ENCODE measurements at regions not wholly inside any gene's neighbourhood (a gene's known extent, or its start where the extent isn't known, plus 50 kb on each side); places are given as distances from the start of the nearest gene placed in this dataset.

DNA sequence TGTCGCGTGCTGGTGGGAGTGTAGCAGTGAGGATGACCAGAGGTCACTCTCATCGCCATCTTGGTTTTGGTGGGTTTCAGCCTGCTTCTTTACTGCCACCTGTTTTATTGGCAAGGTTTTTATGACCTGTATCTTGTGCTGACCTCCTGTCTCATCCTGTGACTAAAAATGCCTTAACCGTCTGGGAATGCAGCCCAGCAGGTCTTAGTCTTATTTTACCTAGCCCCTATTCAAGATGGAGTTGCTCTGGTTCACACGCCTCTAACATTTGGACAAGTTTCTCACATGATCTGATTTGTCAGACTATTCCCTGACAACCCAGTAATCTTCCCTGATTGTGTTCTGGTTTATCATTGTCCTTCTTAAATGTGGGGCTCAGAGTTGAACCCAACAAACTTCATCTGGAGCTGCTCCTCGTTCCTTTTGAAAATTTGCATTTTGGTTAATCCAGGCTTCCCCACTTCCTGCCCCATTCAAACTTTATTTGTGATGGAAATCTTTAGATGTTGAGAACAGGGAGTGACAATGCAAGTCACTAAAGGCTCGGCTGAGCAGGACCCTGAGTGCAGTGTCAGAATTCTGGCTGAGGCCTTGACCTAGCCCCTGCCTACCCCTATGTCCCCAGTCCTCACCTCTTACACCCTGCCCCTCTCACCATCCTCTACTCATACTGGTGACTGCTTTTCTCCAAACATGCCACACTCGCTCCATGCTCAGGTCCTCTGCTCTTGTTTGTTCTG, 226.8 kb downstream of the STIM2 start:
- H3K4me3 ChIP-seq (replicated peaks in 1 of 2; ENCODE audit: low read depth in 2 of 2, low read length in 2 of 2): no peak overlapping the region
- no peak for DNase-seq (ENCODE audit: low read depth in 2 of 2)
- TF ChIP-seq, protein P1, sequence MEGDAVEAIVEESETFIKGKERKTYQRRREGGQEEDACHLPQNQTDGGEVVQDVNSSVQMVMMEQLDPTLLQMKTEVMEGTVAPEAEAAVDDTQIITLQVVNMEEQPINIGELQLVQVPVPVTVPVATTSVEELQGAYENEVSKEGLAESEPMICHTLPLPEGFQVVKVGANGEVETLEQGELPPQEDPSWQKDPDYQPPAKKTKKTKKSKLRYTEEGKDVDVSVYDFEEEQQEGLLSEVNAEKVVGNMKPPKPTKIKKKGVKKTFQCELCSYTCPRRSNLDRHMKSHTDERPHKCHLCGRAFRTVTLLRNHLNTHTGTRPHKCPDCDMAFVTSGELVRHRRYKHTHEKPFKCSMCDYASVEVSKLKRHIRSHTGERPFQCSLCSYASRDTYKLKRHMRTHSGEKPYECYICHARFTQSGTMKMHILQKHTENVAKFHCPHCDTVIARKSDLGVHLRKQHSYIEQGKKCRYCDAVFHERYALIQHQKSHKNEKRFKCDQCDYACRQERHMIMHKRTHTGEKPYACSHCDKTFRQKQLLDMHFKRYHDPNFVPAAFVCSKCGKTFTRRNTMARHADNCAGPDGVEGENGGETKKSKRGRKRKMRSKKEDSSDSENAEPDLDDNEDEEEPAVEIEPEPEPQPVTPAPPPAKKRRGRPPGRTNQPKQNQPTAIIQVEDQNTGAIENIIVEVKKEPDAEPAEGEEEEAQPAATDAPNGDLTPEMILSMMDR (IDR thresholded peaks at IDR 0.05; ENCODE audit: low read depth, low read length): no peak

DNA sequence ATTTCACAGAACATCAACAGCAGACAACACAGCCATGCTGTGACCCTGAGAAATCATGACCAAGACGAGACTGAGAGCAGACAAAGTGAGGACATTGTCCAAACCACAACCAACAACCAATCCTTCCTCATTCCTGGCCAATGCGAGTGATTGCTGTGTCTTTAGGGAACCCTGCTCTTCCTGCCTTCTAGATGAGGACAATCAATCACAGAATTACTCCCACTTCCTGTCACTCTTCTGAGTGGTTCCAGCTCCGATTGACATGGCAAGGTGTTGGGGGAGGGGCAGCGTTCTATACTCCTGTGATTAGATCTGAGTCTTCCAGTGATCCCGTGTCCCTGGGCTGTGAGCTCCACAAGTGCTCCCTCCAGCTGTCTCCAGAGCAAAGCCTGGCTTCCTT, 227.8 kb downstream of the STIM2 start:
- H3K4me3 ChIP-seq (replicated peaks in 1 of 2; ENCODE audit: low read depth in 2 of 2, low read length in 2 of 2): no peak overlapping the region
- no peak for DNase-seq (ENCODE audit: low read depth in 2 of 2)
- TF ChIP-seq, protein P1 (IDR thresholded peaks at IDR 0.05; ENCODE audit: low read depth, low read length): no peak

DNA sequence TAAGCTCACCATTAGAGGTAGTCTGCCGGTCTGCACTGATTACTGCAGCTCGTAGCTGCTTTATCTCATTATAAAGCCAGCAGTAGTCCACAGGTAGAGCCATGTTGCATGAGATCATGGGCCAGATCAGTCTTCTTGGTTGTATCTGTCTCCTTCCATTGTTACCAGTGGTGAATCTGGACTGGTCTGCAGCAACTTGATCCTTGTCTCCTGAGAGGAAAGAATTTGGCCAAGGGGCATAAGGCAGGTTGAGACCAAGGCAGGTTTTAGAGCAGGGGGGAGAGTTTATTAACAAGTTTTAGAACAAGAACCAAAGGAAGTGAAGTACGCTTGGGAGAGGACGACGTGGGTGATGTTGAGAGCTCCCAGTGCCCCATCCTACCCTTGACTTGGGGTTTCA, 228.5 kb downstream of the STIM2 start:
- H3K4me3 ChIP-seq (replicated peaks in 1 of 2; ENCODE audit: low read depth in 2 of 2, low read length in 2 of 2): no peak overlapping the region
- DNase-seq (ENCODE audit: low read depth in 2 of 2): no peak
- TF ChIP-seq, protein P1 (IDR thresholded peaks at IDR 0.05; ENCODE audit: low read depth, low read length): no peak

DNA sequence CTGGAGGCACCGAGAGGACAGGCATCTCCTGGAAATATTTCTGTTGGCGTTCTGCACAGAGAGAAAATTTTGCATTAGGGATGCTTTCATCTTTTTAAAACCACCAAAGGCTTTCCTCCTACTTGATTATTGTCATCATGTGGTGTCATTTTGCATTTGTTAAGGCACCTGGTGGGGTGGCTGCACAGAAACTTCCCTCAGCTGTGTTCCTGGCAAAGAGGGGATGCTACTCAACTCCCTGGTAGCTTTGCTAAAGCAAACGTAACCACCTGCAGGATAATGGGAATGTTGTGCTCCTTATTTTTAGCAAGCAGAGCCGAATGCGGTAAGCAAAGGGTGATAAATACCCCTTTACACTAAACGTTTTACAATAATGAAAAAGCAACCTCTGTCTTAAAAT, 229.8 kb downstream of the STIM2 start:
- TF ChIP-seq, protein P1 (IDR thresholded peaks at IDR 0.05; ENCODE audit: low read depth, low read length): no peak

DNA sequence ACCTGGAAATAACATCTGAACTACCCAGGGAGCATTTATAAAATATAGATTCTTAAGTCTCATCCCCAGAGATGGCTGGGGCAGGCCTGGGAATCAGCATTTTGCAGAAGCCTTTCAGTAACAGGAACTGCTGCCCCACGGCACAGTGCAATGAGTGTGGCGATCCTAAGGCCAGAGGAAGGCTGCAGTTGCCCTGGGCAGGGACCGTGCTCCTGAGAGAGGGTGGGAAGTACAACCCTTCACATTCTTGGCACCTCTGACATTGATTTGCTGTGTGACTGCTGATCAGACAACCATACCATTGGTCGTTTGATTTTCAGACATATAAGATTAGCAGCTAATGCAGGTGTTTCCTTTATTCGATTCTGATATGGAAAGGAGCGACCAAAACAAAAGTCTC, 233.6 kb downstream of the STIM2 start:
- no peak overlapping the region for H3K4me3 ChIP-seq (replicated peaks in 1 of 2; ENCODE audit: low read depth in 2 of 2, low read length in 2 of 2)
- DNase-seq (ENCODE audit: low read depth in 2 of 2): no peak
- TF ChIP-seq, protein P1 (IDR thresholded peaks at IDR 0.05; ENCODE audit: low read depth, low read length): no peak

More for the DNA sequence above, 229.8 kb downstream of the STIM2 start:
- DNase-seq (ENCODE audit: low read depth in 2 of 2): no peak
- no peak overlapping the region for H3K4me3 ChIP-seq (replicated peaks in 1 of 2; ENCODE audit: low read depth in 2 of 2, low read length in 2 of 2)

DNA sequence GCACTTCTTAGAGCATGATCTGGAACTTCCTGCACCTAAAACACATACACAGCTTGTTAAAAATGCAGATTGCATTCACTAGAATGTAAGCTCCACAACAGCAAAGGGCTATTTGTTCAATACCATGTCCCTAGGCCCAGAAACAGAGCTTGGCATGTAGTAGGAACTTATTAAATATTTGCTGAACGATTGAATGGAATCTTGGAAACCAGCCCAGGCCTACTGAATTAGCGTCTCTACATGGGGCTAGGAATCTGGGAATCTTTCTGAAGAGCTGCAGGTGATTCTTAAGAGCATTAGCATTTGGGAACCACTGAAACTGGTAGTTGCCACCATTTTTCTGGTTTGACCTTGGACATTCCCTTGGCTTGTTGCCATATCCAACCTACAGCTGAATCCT, 234.1 kb downstream of the STIM2 start:
- no peak overlapping the region for H3K4me3 ChIP-seq (replicated peaks in 1 of 2; ENCODE audit: low read depth in 2 of 2, low read length in 2 of 2)
- TF ChIP-seq, protein P1 (IDR thresholded peaks at IDR 0.05; ENCODE audit: low read depth, low read length): no peak
- DNase-seq (ENCODE audit: low read depth in 2 of 2): no peak

Data from cardiac fibroblast (primary cell).